HG03378 (cell line): ENCODE measurements at regions not wholly inside any gene's neighbourhood (a gene's known extent, or its start where the extent isn't known, plus 50 kb on each side); places are given as distances from the start of the nearest gene placed in this dataset.

Experiments used
- ATAC-seq: cut with Tn5 transposase; IDR thresholded peaks from one replicate; pipeline ENCODE4 v1.9.1; 2021; ENCODE audit warnings: mild to moderate bottlenecking, moderate library complexity; ENCODE audit not compliant: unreplicated experiment

GRCh38 chr3:168416446-168416845 lies 320.7 kb upstream of the GOLIM4 start:
- no peak for ATAC-seq

- no peak for ATAC-seq
Observed at GRCh38 chr3:168414149-168414548, 318.4 kb upstream of the GOLIM4 start.

GRCh38 chr3:168407381-168407780 lies 311.7 kb upstream of the GOLIM4 start:
- ATAC-seq, result no peak

GRCh38 chr3:168405288-168405687 lies 309.6 kb upstream of the GOLIM4 start:
- ATAC-seq, result no peak

GRCh38 chr3:168398371-168399025 lies 302.8 kb upstream of the GOLIM4 start:
- no peak for ATAC-seq

- ATAC-seq, result no peak
Observed at GRCh38 chr3:168396861-168397260, 301.1 kb upstream of the GOLIM4 start.

- ATAC-seq, result no peak
Observed at GRCh38 chr3:168395551-168395950, 299.8 kb upstream of the GOLIM4 start.

- ATAC-seq, result no peak
Observed at GRCh38 chr3:168394439-168394838, 298.7 kb upstream of the GOLIM4 start.

- ATAC-seq, result no peak
Observed at GRCh38 chr3:168386301-168386700, 290.6 kb upstream of the GOLIM4 start.

- no peak for ATAC-seq
Observed at GRCh38 chr3:168384990-168385389, 289.3 kb upstream of the GOLIM4 start.

- ATAC-seq, result no peak
Observed at GRCh38 chr3:168383573-168383972, 287.8 kb upstream of the GOLIM4 start.

- ATAC-seq, result no peak
Observed at GRCh38 chr3:168371846-168372245, 276.1 kb upstream of the GOLIM4 start.

- no peak for ATAC-seq
Observed at GRCh38 chr3:168364967-168365366, 269.2 kb upstream of the GOLIM4 start.

- no peak for ATAC-seq
Observed at GRCh38 chr3:168362661-168363247, 267.0 kb upstream of the GOLIM4 start.

- no peak for ATAC-seq
Observed at GRCh38 chr3:168362156-168362555, 266.4 kb upstream of the GOLIM4 start.

- no peak for ATAC-seq
Observed at GRCh38 chr3:168360993-168361392, 265.3 kb upstream of the GOLIM4 start.

GRCh38 chr3:168342946-168343850 lies 247.5 kb upstream of the GOLIM4 start:
- no peak for ATAC-seq

- ATAC-seq, result no peak
Observed at GRCh38 chr3:168341956-168342936, 246.5 kb upstream of the GOLIM4 start.

GRCh38 chr3:168341192-168341815 lies 245.6 kb upstream of the GOLIM4 start:
- no peak for ATAC-seq

- ATAC-seq, result no peak
Observed at GRCh38 chr3:168338161-168338560, 242.4 kb upstream of the GOLIM4 start.
